Nephron (organoid): ENCODE measurements at regions not wholly inside any gene's neighbourhood (a gene's known extent, or its start where the extent isn't known, plus 50 kb on each side); places are given as distances from the start of the nearest gene placed in this dataset.

Experiments
- H3K27ac Mint-ChIP-seq, 3 experiments: 2 replicates each; pipeline ENCODE4 v1.8.0; 2020; ENCODE audit warnings: mixed read lengths in 3 of 3, mild to moderate bottlenecking in 2 of 3, moderate library complexity in 1 of 3
- H3K27me3 Mint-ChIP-seq: 2 replicates; pipeline ENCODE4 v1.8.0; 2021; ENCODE audit warnings: low read depth, mild to moderate bottlenecking, moderate library complexity, mixed read lengths
- H3K36me3 Mint-ChIP-seq: 2 replicates; pipeline ENCODE4 v1.8.0; 2020; ENCODE audit warnings: low read depth, mixed read lengths
- H3K4me1 Mint-ChIP-seq: 2 replicates; pipeline ENCODE4 v1.8.0; 2020; ENCODE audit warnings: mixed read lengths
- H3K4me3 Mint-ChIP-seq, 3 experiments: 2 replicates each; pipeline ENCODE4 v1.8.0; 2020; ENCODE audit warnings: mild to moderate bottlenecking in 3 of 3, mixed read lengths in 3 of 3, moderate library complexity in 2 of 3
- H3K9me3 Mint-ChIP-seq: 2 replicates; pipeline ENCODE4 v1.8.0; 2020; ENCODE audit warnings: mixed read lengths
- TF ChIP-seq, protein P1 (sequence below), 3 experiments: fragments of 200-600 bp; sonication (generic); IDR thresholded peaks; one replicate each; pipeline ENCODE4 v1.5.0; 2021; ENCODE audit warnings: antibody characterized with exemption in 3 of 3; ENCODE audit not compliant: unreplicated experiment in 3 of 3

DNA sequence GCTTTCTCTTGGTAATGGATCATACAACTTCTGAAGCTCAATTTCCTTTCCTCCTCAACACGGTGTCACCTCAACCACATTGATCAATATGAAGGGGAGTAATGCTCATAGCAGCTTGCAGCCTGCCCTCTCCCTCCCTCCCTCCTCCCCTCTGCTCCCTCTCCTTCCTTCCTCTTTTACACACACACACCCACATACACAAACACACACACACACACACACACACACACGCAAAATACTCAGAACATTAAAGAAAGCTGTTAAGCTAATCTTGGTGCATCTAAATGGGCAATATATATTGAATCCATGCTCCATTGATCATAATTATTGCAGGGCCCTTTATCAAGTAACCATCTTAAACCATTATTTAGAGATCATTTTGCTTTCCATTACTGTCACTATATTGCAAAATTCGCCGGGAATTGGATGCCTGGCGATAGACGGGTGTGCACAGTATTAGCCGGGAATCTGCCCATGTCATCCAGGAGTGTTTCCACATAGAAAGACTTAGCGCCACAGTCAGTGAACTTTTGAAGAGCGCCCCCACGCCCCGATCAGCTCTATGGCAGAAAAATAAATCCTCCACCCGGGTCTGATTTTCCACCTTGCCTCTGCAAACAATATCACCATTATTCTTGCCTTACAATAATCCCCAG, 122.0 kb downstream of the PRLHR start:
- peaks cover 20% of the 10 kb centered on the region for H3K4me1 Mint-ChIP-seq
- peak overlapping the region in 1 of 3 experiments; percentile 8 for H3K4me3 Mint-ChIP-seq
- no peaks in the 10 kb centered on the region for H3K36me3 Mint-ChIP-seq
- TF ChIP-seq, protein P1, sequence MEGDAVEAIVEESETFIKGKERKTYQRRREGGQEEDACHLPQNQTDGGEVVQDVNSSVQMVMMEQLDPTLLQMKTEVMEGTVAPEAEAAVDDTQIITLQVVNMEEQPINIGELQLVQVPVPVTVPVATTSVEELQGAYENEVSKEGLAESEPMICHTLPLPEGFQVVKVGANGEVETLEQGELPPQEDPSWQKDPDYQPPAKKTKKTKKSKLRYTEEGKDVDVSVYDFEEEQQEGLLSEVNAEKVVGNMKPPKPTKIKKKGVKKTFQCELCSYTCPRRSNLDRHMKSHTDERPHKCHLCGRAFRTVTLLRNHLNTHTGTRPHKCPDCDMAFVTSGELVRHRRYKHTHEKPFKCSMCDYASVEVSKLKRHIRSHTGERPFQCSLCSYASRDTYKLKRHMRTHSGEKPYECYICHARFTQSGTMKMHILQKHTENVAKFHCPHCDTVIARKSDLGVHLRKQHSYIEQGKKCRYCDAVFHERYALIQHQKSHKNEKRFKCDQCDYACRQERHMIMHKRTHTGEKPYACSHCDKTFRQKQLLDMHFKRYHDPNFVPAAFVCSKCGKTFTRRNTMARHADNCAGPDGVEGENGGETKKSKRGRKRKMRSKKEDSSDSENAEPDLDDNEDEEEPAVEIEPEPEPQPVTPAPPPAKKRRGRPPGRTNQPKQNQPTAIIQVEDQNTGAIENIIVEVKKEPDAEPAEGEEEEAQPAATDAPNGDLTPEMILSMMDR (IDR thresholded peaks at IDR 0.05; ENCODE audit: unreplicated experiment in 3 of 3), result no peak
- peak overlapping the region in 1 of 3 experiments; percentile 1 for H3K27ac Mint-ChIP-seq
- peaks cover 27% of the 10 kb centered on the region for H3K27me3 Mint-ChIP-seq
- H3K9me3 Mint-ChIP-seq, result no peaks in the 10 kb centered on the region

DNA sequence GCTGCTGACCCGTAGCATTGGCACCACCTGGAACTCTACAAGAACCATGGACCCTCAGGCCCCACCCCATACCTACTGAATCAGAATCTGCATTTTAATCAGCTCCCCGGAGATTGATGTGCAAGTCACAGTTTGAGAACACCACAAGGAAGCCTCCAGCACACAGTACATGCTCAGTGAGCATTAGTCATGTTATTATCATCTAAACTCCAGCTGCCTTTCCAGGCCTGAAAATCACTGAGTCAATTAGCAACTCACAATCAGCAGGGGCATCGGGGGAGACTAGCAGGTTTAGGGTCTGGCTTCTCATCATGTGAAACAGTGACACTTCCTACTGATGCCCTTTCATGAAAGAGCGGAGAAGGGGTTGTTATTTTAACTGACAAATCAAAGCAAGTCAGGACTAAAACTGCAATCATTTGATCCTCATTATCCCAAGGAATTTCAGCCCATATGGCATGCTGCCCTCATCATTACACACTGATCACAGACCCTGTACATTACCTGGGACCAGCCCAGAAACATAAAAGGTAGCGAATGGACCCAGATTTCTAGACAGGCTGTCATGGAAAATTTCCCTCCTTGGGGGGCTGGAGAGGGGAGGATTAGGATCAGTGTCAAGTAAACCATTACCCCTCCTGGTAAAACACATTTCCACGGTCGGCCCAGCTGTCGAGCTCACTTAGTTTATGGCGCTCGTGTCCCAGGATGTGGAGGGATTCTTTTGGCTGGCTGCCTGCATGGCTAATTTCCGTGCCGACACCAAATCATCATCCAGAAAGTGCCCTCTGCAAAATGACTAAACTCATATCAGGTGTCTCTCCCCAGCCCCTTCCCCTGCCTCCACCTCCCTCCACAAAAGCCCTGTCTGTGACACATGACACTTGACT, 122.8 kb downstream of the PRLHR start:
- H3K4me3 Mint-ChIP-seq, result no peak overlapping the region
- no peaks in the 10 kb centered on the region for H3K36me3 Mint-ChIP-seq
- TF ChIP-seq, protein P1 (IDR thresholded peaks at IDR 0.05; ENCODE audit: unreplicated experiment in 3 of 3), result no peak
- H3K4me1 Mint-ChIP-seq, result peaks cover 20% of the 10 kb centered on the region
- peak overlapping the region in 1 of 3 experiments; percentile 1 for H3K27ac Mint-ChIP-seq
- H3K9me3 Mint-ChIP-seq, result no peaks in the 10 kb centered on the region
- H3K27me3 Mint-ChIP-seq, result peaks cover 29% of the 10 kb centered on the region

- H3K4me1 Mint-ChIP-seq, result peaks cover 20% of the 10 kb centered on the region
- H3K27me3 Mint-ChIP-seq, result peaks cover 37% of the 10 kb centered on the region
- no peaks in the 10 kb centered on the region for H3K9me3 Mint-ChIP-seq
- no peak overlapping the region for H3K4me3 Mint-ChIP-seq
- TF ChIP-seq, protein P1 (IDR thresholded peaks at IDR 0.05; ENCODE audit: unreplicated experiment in 3 of 3), result no peak
- H3K36me3 Mint-ChIP-seq, result no peaks in the 10 kb centered on the region
- no peak overlapping the region for H3K27ac Mint-ChIP-seq
Observed at GRCh38 chr10:118471863-118472262, 123.6 kb downstream of the PRLHR start.

- TF ChIP-seq, protein P1 (IDR thresholded peaks at IDR 0.05; ENCODE audit: unreplicated experiment in 3 of 3), result no peak
- Mint-ChIP-seq H3K36me3 (no peaks in the 10 kb centered on the region), H3K4me1 (peaks cover 20% of the 10 kb centered on the region), H3K27ac (no peak overlapping the region), H3K27me3 (peaks cover 47% of the 10 kb centered on the region), H3K9me3 (no peaks in the 10 kb centered on the region), H3K4me3 (no peak overlapping the region)
Observed at GRCh38 chr10:118470470-118470869, 125.0 kb downstream of the PRLHR start.

- Mint-ChIP-seq H3K9me3 (no peaks in the 10 kb centered on the region), H3K27me3 (peaks cover 41% of the 10 kb centered on the region), H3K36me3 (no peaks in the 10 kb centered on the region), H3K4me3 (no peak overlapping the region), H3K4me1 (peaks cover under 1% of the 10 kb centered on the region), H3K27ac (no peak overlapping the region)
- TF ChIP-seq, protein P1 (IDR thresholded peaks at IDR 0.05; ENCODE audit: unreplicated experiment in 3 of 3), result no peak
Observed at GRCh38 chr10:118467200-118467599, 125.1 kb upstream of the FAM204A start.
